ENCODE measurements at regions not wholly inside any gene's neighbourhood (a gene's known extent, or its start where the extent isn't known, plus 50 kb on each side); places are given as distances from the start of the nearest gene placed in this dataset.

DNA sequence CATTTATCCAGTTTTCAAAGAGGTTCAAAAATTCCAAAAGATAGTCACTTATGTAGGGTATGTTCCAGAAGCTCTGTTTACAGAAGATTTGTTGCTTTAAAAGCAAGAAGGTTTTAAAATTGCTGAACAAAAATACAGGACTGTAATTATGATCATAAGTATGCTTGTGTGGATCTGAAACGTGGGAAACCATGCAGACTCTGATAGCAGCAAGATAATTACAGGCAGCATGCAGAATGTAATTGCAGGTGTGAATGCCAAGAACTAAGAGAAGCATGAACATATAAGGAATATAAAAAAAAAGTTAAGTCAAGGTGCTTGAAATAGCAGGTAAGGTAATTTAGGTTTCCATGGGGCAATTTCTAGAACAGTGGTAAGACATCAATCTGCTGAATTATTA, 405.7 kb downstream of the ARL4A start (continued):
- no peak for TF ChIP-seq PRDM15 (CRISPR knock-in tag; IDR thresholded peaks at IDR 0.05)
- no peak for TF ChIP-seq DPF2 (IDR thresholded peaks at IDR 0.05)

- intact Hi-C loops (cut with micrococcal nuclease; ENCODE audit: unreplicated experiment) (no loop called here), in situ Hi-C loops (cut with MboI) (no loop called here)
- ATAC-seq: no peak
- ChIA-PET SMC1A (ENCODE audit: uncharacterized antibody, unreplicated experiment) (interaction anchor here (1.3 kb wide), 1 partner anchor 11 kb away, joined by 4 read pairs; no protein-coding TSS in a partner anchor), CTCF (no interaction called here), RAD21 (ENCODE audit: unreplicated experiment) (no interaction called here), POLR2A (no interaction called here)
- no peak overlapping the region for H2AFZ ChIP-seq (ENCODE audit: control insufficient read depth, low read depth, low read length)
- H3K79me2 ChIP-seq (ENCODE audit: control insufficient read depth, insufficient read depth, low read length): no peaks in the 10 kb centered on the region
- DNase-seq (ENCODE audit: low read depth, low spot score): no peak
- H3K9ac ChIP-seq (ENCODE audit: control insufficient read depth, insufficient read depth, low read length): no peak overlapping the region
- BruUV-seq (replicated peaks): no TSS peak
- FAIRE-seq: no peak
- H3K4me3 ChIP-seq: no peak overlapping the region
- no peaks in the 10 kb centered on the region for H3K36me3 ChIP-seq (ENCODE audit: control insufficient read depth in 2 of 2, insufficient read depth in 2 of 2, low read length in 1 of 2)
- H4K20me1 ChIP-seq (ENCODE audit: control insufficient read depth, insufficient read depth): no peaks in the 10 kb centered on the region
- no peaks in the 10 kb centered on the region for H3K27me3 ChIP-seq (replicated peaks in 1 of 2; ENCODE audit: control insufficient read depth in 2 of 2, insufficient read depth in 2 of 2, low read length in 1 of 2)
- WGBS (ENCODE audit: insufficient coverage, insufficient replicate concordance, low lambda C conversion rate, missing lambda C conversion rate): 8% methylated on average over 3 of the region's 3 CpGs
- no peaks in the 10 kb centered on the region for H3K4me1 ChIP-seq (ENCODE audit: control insufficient read depth, insufficient read depth, low read length)
- no peak overlapping the region for H3K27ac ChIP-seq (ENCODE audit: control insufficient read depth, insufficient read depth)
- no peaks in the 10 kb centered on the region for H3K9me3 ChIP-seq (replicated peaks; ENCODE audit: control insufficient read depth, insufficient read depth, low read length)
- no peak overlapping the region for H3K4me2 ChIP-seq (ENCODE audit: control insufficient read depth, insufficient read depth)
- no peak for TF ChIP-seq TARDBP (IDR thresholded peaks at IDR 0.05; ENCODE audit: borderline replicate concordance)
- TF ChIP-seq, protein P1, sequence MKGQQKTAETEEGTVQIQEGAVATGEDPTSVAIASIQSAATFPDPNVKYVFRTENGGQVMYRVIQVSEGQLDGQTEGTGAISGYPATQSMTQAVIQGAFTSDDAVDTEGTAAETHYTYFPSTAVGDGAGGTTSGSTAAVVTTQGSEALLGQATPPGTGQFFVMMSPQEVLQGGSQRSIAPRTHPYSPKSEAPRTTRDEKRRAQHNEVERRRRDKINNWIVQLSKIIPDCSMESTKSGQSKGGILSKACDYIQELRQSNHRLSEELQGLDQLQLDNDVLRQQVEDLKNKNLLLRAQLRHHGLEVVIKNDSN (IDR thresholded peaks at IDR 0.05; ENCODE audit: borderline replicate concordance, extremely low read length, insufficient read depth, low read depth, low read length): no peak
- TF ChIP-seq POLR2A (IDR thresholded peaks at IDR 0.05; ENCODE audit: low read depth, low read length): no peak
- no peak for TF ChIP-seq BHLHE40 (IDR thresholded peaks at IDR 0.05; ENCODE audit: borderline replicate concordance in 1 of 2, low read depth in 2 of 2, low read length in 1 of 2)
- TF ChIP-seq CBX3 (IDR thresholded peaks at IDR 0.05; ENCODE audit: borderline replicate concordance, low read depth): no peak
- no peak for TF ChIP-seq CEBPZ (IDR thresholded peaks at IDR 0.05; ENCODE audit: low read depth, low read length)
- no peak for TF ChIP-seq NFXL1 (IDR thresholded peaks at IDR 0.05; ENCODE audit: borderline replicate concordance)
- TF ChIP-seq MEF2A (IDR thresholded peaks at IDR 0.05; ENCODE audit: insufficient read depth, low read depth, low read length): no peak
- TF ChIP-seq, protein P2, sequence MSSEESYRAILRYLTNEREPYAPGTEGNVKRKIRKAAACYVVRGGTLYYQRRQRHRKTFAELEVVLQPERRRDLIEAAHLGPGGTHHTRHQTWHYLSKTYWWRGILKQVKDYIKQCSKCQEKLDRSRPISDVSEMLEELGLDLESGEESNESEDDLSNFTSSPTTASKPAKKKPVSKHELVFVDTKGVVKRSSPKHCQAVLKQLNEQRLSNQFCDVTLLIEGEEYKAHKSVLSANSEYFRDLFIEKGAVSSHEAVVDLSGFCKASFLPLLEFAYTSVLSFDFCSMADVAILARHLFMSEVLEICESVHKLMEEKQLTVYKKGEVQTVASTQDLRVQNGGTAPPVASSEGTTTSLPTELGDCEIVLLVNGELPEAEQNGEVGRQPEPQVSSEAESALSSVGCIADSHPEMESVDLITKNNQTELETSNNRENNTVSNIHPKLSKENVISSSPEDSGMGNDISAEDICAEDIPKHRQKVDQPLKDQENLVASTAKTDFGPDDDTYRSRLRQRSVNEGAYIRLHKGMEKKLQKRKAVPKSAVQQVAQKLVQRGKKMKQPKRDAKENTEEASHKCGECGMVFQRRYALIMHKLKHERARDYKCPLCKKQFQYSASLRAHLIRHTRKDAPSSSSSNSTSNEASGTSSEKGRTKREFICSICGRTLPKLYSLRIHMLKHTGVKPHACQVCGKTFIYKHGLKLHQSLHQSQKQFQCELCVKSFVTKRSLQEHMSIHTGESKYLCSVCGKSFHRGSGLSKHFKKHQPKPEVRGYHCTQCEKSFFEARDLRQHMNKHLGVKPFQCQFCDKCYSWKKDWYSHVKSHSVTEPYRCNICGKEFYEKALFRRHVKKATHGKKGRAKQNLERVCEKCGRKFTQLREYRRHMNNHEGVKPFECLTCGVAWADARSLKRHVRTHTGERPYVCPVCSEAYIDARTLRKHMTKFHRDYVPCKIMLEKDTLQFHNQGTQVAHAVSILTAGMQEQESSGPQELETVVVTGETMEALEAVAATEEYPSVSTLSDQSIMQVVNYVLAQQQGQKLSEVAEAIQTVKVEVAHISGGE (CRISPR knock-in tag; IDR thresholded peaks at IDR 0.05): no peak
- TF ChIP-seq SUZ12 (IDR thresholded peaks at IDR 0.05; ENCODE audit: unreplicated experiment): no peak
Observed at GRCh38 chr7:13097499-13097898, 410.1 kb downstream of the ARL4A start.

Measured in GM12878 (cell line).